WERI-Rb-1 (cell line): ENCODE measurements at regions not wholly inside any gene's neighbourhood (a gene's known extent, or its start where the extent isn't known, plus 50 kb on each side); places are given as distances from the start of the nearest gene placed in this dataset.
A peak's percentile ranks its signal among the peaks of the same experiment; 100 is the strongest.

Source experiments
- DNase-seq: peaks from one replicate; pipeline ENCODE4 v3.0.0-alpha.2; 2020
- H3K27ac ChIP-seq: fragments of 250-450 bp; sonication (Bioruptor Pico); 2 replicates; pipeline ENCODE4 v1.5.1; 2020; ENCODE audit warnings: mild to moderate bottlenecking, moderate library complexity
- H3K27me3 ChIP-seq: fragments of 250-450 bp; sonication (Bioruptor Pico); 2 replicates; pipeline ENCODE4 v1.5.1; 2021; ENCODE audit warnings: mild to moderate bottlenecking, low read depth, moderate library complexity; ENCODE audit not compliant: insufficient read depth, severe bottlenecking
- H3K36me3 ChIP-seq: fragments of 250-450 bp; sonication (Bioruptor Pico); 2 replicates; pipeline ENCODE4 v1.5.1; 2020; ENCODE audit warnings: mild to moderate bottlenecking, moderate library complexity
- H3K4me3 ChIP-seq: 2 replicates; pipeline ENCODE4 v1.5.1; 2011; ENCODE audit warnings: low read depth, mild to moderate bottlenecking, control low read depth, low read length
- H3K9me3 ChIP-seq: fragments of 250-450 bp; sonication (Bioruptor Pico); 2 replicates; pipeline ENCODE4 v1.5.1; 2021; ENCODE audit warnings: mild to moderate bottlenecking, moderate library complexity; ENCODE audit not compliant: severe bottlenecking
- CTCF ChIP-seq: IDR thresholded peaks from 2 replicates; pipeline ENCODE4 v1.5.1; 2011; ENCODE audit warnings: low read depth, mild to moderate bottlenecking, control low read depth, inconsistent platforms, low read length

GRCh38 chrX:39728852-39729598 lies 368.7 kb downstream of the BCOR start:
- no peak overlapping the region for H3K27ac ChIP-seq
- H3K4me3 ChIP-seq = no peak overlapping the region
- DNase-seq = no peak
- no peaks in the 10 kb centered on the region for H3K27me3 ChIP-seq
- H3K9me3 ChIP-seq = no peaks in the 10 kb centered on the region
- H3K36me3 ChIP-seq = no peaks in the 10 kb centered on the region
- TF ChIP-seq CTCF = no peak

- Histone ChIP-seq H3K27ac (no peak overlapping the region), H3K9me3 (no peaks in the 10 kb centered on the region), H3K4me3 (no peak overlapping the region), H3K27me3 (no peaks in the 10 kb centered on the region), H3K36me3 (no peaks in the 10 kb centered on the region)
- no peak for DNase-seq
- no peak for TF ChIP-seq CTCF
These were observed 367.6 kb downstream of the BCOR start for GRCh38 chrX:39729981-39730661.

GRCh38 chrX:39730662-39731329 lies 367.0 kb downstream of the BCOR start:
- H3K27ac ChIP-seq = peak overlapping the region; percentile 42
- no peaks in the 10 kb centered on the region for H3K27me3 ChIP-seq
- peak; percentile 68 for DNase-seq
- TF ChIP-seq CTCF = peak; percentile 63
- H3K9me3 ChIP-seq = no peaks in the 10 kb centered on the region
- no peak overlapping the region for H3K4me3 ChIP-seq
- H3K36me3 ChIP-seq = no peaks in the 10 kb centered on the region

- H3K4me3 ChIP-seq = no peak overlapping the region
- no peak for TF ChIP-seq CTCF
- peak overlapping the region; percentile 42; the same call in 1 of the 2 replicates for H3K27ac ChIP-seq
- no peak for DNase-seq
- no peaks in the 10 kb centered on the region for H3K27me3 ChIP-seq
- no peaks in the 10 kb centered on the region for H3K9me3 ChIP-seq
- H3K36me3 ChIP-seq = no peaks in the 10 kb centered on the region
These were observed 366.5 kb downstream of the BCOR start for GRCh38 chrX:39731330-39731667.

GRCh38 chrX:39731735-39732134 lies 366.0 kb downstream of the BCOR start:
- no peaks in the 10 kb centered on the region for H3K27me3 ChIP-seq
- H3K36me3 ChIP-seq = no peaks in the 10 kb centered on the region
- H3K4me3 ChIP-seq = no peak overlapping the region
- H3K9me3 ChIP-seq = no peaks in the 10 kb centered on the region
- no peak for TF ChIP-seq CTCF
- no peak overlapping the region for H3K27ac ChIP-seq
- no peak for DNase-seq
